ENCODE measurements at regions not wholly inside any gene's neighbourhood (a gene's known extent, or its start where the extent isn't known, plus 50 kb on each side); places are given as distances from the start of the nearest gene placed in this dataset.

DNA sequence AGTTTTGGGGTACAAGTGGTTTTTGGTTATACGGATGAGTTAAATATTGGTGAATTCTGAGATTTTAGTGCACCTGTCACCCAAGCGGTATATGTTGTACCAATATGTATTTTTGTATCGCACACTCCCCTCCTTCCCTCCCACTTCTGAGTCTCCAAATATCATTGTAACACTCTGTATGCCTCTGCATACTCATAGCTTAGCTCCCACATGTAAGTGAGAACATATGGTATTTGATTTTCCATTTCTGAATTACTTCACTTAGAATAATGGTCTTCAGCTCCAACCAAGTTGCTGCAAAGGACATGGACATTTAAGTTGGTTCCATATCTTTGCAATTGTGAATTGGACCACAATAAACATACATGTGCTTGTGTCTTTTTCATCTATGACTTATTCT lies 103.0 kb upstream of the ADAMTS3 start:
- Histone ChIP-seq H3K23ac (ENCODE audit: insufficient read length, low read depth, low read length) (no peak overlapping the region), H4K8ac (replicated peaks; ENCODE audit: insufficient read length, low read depth, low read length) (no peak overlapping the region), H3K27me3 (ENCODE audit: insufficient read depth, low read length) (no peaks in the 10 kb centered on the region), H3K18ac (ENCODE audit: insufficient read length, low read depth, low read length) (no peak overlapping the region), H2BK15ac (ENCODE audit: low read depth, low read length) (no peak overlapping the region), H3K9me3 (ENCODE audit: control insufficient read depth, low read depth, low read length) (no peaks in the 10 kb centered on the region), H2BK12ac (ENCODE audit: insufficient read length, low read depth, low read length) (no peak overlapping the region), H3T11ph (ENCODE audit: low read length) (no peak overlapping the region), H4K91ac (ENCODE audit: insufficient read length, low read depth, low read length) (no peak overlapping the region), H3K27ac (ENCODE audit: insufficient read length, low read depth, low read length) (no peak overlapping the region), H2AK5ac (ENCODE audit: insufficient read length, low read length) (no peak overlapping the region), H4K20me1 (ENCODE audit: control insufficient read depth, insufficient read depth, insufficient read length) (no peaks in the 10 kb centered on the region), H4K5ac (ENCODE audit: insufficient read length, low read depth, low read length) (no peak overlapping the region), H2AFZ (ENCODE audit: low read length) (no peak overlapping the region), H3K79me1 (ENCODE audit: insufficient read depth, low read depth, low read length, poor library complexity, severe bottlenecking) (no peaks in the 10 kb centered on the region), H3K9ac (ENCODE audit: extremely low read depth, insufficient read length, low read length) (no peak overlapping the region), H3K79me2 (ENCODE audit: insufficient read depth, low read length) (no peaks in the 10 kb centered on the region), H3K23me2 (ENCODE audit: insufficient read length, low read depth, low read length, poor library complexity, severe bottlenecking) (no peaks in the 10 kb centered on the region), H2BK120ac (ENCODE audit: low read depth, low read length, poor library complexity, severe bottlenecking) (no peak overlapping the region), H2BK5ac (ENCODE audit: insufficient read length, low read length) (no peak overlapping the region), H3K4me2 (ENCODE audit: insufficient read depth, insufficient read length, low read length) (no peak overlapping the region), H3K14ac (ENCODE audit: insufficient read depth, low read length) (no peak overlapping the region), H2BK20ac (ENCODE audit: low read depth, low read length, poor library complexity, severe bottlenecking) (no peak overlapping the region), H3K56ac (ENCODE audit: insufficient read length, low read depth, low read length) (no peak overlapping the region), H3K4me1 (ENCODE audit: insufficient read depth, low read length) (no peaks in the 10 kb centered on the region), H3K4ac (ENCODE audit: low read depth, low read length) (no peak overlapping the region)
- H3K4me3 Mint-ChIP-seq = no peak overlapping the region
- no peaks in the 10 kb centered on the region for H3K36me3 Mint-ChIP-seq (ENCODE audit: insufficient read depth in 1 of 3, low read depth in 3 of 3)
- peaks cover 7 to 16% of the 10 kb centered on the region in 2 experiments for H3K4me1 Mint-ChIP-seq
- DNase-seq = no peak
- no CpG with 5 or more reads among the region's 3 CpGs for WGBS (ENCODE audit: extremely low coverage, insufficient read length, low lambda C conversion rate)
- H3K9me3 Mint-ChIP-seq = no peaks in the 10 kb centered on the region
- no peak overlapping the region for H3K27ac Mint-ChIP-seq
- no peaks in the 10 kb centered on the region for H3K27me3 Mint-ChIP-seq (ENCODE audit: low read depth)
- TF ChIP-seq, protein P1, sequence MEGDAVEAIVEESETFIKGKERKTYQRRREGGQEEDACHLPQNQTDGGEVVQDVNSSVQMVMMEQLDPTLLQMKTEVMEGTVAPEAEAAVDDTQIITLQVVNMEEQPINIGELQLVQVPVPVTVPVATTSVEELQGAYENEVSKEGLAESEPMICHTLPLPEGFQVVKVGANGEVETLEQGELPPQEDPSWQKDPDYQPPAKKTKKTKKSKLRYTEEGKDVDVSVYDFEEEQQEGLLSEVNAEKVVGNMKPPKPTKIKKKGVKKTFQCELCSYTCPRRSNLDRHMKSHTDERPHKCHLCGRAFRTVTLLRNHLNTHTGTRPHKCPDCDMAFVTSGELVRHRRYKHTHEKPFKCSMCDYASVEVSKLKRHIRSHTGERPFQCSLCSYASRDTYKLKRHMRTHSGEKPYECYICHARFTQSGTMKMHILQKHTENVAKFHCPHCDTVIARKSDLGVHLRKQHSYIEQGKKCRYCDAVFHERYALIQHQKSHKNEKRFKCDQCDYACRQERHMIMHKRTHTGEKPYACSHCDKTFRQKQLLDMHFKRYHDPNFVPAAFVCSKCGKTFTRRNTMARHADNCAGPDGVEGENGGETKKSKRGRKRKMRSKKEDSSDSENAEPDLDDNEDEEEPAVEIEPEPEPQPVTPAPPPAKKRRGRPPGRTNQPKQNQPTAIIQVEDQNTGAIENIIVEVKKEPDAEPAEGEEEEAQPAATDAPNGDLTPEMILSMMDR (conservative IDR thresholded peaks at IDR 0.05) = no peak

All from H9 (cell line).